GM19324 (cell line): ENCODE measurements at regions not wholly inside any gene's neighbourhood (a gene's known extent, or its start where the extent isn't known, plus 50 kb on each side); places are given as distances from the start of the nearest gene placed in this dataset.

Experiments
- ATAC-seq: cut with Tn5 transposase; IDR thresholded peaks from one replicate; pipeline ENCODE4 v1.9.1; 2021; ENCODE audit warnings: mild to moderate bottlenecking, moderate library complexity; ENCODE audit not compliant: unreplicated experiment, low FRiP score

DNA sequence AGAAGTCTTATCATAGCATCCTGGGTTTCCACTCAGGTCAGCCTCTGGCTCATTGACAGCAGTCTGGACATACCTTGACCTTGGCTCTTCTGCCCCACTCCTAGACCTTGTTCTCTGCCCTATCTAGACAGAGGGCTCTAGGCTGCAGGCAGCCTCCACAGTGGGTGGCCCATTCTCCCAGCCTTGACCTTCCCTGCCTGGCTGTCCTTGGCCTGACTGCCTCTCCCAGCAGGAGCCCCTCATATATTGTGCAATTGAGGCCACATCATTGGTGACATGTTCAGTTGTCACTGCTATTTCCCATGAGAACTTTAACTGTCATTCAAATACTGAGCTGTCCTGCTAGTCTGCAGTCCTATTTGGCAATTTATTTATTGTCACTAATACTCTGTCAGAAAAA lies 503.4 kb downstream of the PLXNA4 start:
- no peak for ATAC-seq

DNA sequence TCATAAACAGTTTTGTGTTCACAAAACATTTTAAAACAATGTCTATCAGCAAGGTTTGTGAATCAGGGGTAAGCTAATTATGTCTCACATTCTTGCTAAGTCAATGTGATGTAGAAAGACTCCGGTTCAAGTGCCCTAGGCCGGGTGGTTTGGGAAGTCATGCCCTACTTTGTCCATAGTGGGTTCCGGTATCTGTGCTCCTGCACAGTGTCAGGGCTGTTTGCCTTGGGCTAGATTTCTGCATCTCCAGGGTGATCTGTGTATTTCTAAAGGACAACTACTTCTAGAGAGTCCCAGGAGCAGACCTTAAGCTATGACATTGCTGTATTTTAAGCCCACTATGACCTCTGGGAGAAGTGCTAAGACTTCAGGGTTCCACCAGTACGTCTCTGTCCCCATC lies 504.1 kb downstream of the PLXNA4 start:
- no peak for ATAC-seq

DNA sequence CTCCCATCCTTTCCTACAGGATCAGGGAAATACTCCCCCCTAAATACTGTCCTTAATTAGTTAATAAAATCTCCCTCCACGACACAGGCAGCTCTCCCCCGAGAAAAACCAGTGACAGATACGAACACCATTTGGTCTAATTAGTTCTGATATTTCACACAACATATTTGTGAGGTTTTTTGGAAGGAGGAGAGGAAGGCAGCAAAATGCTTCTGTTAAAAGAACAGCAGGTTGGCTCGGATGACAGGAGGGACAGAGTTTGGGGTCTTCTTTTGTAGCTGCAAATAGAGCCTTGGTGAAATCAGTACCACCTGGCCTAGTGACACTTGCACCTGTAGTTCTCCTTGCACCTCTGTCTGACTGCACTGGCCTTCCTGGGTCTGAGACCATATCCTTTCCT lies 507.0 kb downstream of the PLXNA4 start:
- ATAC-seq = no peak

DNA sequence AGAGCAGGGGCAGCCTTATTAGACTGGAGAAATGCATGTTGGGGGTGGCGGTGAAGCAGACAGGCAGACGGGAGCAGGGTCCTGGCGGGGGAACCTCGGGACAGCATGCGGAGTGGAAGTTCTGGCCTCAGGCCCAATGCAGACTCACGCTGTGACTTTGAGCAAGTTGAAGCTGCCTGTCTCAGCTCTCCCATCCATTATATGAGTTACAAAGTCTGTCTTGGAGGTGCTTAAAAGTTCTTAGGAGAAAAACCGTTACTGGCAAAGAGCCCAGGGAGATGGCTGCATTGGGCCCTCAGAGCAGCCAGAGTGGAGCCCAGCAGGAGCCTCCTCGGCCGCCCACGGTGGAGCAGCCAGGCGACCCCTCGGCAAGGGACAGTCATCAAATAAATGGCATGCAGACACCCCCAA lies 509.5 kb downstream of the PLXNA4 start:
- no peak for ATAC-seq

DNA sequence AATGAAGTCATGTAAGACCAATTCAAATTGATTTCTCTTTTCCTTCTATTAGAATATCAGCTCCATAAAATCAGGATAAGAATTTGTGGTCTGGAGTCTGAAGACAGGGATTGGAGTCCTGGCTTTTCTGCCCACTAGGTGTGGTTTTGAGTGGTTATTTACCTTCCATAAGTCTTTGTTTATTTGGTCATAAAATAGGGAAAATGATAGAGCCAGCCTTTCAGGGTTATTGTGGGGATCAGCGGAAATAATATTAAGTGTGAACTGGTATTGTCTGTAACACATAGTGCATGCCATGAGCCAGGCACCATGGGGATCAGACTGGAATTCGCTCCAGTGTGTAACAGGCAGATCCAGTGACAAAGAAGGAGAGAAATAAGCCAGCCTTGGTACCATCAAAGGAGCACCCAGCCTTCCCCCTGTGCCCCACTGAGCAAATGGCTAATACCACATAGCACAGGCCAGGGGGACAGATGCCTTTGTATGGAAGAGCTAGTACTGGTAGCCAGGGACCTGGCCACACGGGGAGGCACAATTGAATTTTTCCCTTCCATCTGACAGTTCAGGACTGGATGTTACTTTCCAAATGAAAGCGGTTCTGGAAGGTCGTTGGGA lies 509.7 kb upstream of the PODXL start:
- ATAC-seq = no peak

DNA sequence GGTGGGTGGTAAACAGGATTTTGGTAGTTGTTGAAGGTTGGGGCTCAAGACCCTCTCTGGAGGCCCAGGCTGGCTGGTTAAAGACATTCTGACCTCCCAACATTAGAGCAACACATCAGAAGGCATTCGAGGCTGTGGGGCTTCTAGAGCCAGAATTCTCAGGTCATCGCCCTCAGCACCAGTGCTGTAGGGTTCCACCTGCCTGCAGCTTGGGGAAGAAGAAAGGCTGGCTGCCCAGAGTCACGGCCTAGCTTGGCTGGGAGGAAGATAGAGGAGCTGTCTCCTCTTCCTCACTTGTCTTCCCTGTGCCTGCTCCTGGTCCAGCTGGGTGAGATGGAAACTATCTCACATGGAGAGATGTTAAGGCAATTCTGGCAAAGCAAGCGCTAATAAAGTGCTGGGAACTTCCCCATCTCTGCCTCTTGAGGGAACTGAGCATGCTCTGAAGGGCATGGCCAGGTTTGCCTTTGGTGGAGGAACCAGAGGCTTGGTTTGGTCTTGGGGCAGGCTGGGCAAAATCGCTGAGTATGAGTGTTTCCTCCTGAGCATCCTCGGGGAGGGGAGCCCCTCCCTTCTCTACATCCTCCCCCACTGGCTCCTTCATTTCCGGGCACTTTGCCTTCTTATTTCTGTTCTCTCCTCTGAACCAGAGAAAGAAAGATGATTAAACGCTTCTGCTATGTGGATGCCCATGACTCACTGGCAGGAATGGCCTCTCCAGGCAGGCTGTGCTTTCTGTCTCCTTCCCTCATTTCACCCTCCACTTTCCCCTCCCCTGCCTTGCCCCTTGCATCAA lies 509.0 kb upstream of the PODXL start:
- ATAC-seq = no peak

DNA sequence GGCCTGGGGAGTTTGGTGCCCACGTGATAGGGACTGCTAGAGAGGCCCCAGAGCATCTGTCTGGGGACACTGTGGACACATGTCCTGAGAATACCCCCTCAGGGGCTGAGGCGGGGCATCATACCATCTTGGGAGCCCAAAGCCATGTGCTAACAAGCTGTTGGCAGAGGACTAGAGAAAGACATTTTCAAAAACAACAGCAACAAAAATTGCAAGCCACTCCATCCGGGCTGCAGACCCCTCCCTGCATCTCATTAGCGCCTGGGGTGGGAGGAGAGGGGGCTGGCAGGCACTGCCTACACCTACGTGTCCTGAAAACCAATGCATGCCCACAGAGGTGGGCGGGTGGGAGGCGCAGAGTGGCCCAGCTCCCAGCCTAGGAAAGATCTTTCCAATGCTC lies 507.4 kb upstream of the PODXL start:
- no peak for ATAC-seq

DNA sequence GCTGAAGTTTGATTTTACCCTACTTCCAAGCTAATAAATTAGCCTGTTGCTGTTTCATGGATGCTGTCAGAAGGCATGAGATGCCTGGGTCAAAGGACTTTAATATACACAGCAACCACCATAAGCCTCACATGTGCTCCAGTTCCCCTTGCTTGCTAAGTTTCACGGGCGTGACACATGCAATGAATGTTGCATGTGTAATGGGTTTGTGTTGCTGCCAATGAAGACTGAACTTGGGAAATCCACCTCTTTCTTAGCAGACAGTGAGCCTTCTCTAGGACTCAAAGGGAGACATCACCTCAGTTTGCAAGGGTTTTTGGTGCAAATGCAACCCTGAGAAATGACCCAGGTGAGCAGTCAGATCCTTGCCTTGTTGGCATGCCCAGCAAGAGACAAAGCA lies 505.5 kb upstream of the PODXL start:
- ATAC-seq = no peak

DNA sequence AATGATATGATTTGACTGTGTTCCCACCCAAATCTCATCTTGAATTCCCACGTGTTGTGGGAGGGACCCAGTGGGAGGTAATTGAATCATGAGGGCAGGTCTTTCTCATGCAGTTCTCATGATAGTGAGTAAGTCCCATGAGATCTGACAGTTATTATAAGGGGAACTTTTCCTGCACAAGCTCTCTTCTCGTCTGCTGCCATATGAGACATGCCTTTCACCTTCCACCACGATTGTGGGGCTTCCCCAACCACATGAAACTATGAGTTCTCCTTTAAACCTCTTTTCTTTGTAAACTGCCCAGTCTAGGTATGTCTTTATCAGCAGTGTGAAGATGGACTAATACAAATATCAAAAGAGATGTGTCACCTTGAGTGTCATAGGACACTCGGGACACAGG lies 502.7 kb upstream of the PODXL start:
- ATAC-seq = no peak

DNA sequence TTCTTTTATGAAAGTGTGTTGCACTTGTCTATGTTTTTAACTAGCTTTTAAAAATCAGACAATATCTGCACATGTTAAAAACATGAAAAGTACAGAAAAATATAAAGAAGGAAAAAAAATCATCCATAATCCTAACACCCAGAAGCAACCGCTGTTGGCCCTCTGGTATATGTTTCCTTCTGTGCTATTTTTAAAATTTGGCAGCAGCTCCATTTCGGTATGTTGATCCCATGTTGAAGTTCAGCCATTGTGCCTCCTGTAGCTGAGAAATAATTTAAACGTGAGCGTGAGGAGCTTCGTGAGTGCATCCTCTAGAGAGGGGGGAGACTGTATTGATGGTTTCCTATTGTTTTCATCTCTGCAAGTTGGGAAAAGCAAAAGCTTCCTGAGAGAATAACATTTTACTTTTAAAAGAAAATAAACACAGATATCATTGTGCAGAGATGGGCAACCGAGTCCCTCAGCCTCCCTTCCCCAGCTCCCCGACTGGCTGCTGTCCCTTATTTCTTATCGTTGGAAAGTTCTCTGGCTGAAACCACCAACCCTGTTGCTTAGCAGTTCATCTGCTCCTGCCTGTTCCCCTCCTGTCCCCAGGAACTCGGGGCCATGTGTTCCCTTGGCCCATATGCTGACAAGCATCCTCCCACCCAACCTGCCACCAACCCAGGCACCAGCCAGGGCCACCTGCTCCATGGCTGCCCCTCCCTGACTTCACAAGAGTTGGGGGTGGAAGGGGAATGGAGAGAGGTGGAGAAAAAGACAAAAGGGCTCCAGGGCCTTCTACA lies 499.1 kb upstream of the PODXL start:
- ATAC-seq = no peak

DNA sequence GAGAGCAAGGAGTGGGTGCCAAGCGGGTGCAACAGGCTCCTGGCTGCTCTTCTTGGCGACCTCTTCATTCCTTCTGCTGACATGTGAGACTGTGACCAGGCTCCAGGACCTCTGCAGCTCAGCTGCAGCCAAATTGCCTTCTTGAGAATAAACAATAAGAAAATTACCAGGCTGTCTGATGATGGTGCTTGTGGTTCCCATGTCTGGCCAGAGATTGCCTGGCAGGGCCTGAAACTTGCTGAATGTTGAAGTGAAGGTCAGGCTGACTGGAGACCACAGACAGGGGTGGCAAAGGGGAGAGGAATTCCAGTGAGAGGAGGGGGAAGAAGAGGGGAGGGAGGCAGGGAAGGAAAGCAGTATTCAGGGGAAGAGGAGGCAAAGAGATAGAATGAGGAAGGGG lies 497.4 kb upstream of the PODXL start:
- no peak for ATAC-seq

DNA sequence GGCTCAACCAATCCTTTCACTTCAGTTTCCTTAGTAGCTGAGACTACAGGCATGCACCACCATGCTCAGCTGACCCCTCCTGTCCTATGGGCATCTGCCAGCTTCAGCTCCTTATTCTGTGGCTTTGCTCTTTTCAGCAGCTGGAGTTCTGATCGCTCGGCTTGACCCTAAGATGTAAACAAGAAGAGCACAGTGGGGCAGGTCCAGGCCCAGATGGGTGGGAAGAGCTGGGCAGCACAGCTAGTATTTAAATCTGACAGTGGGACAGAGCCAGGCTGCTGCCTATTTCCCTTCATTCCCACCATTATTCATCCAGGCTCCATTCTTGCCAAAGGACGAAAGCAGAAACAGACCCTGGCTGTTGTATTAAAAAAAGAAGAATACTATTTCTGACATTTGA lies 494.9 kb upstream of the PODXL start:
- ATAC-seq = no peak

DNA sequence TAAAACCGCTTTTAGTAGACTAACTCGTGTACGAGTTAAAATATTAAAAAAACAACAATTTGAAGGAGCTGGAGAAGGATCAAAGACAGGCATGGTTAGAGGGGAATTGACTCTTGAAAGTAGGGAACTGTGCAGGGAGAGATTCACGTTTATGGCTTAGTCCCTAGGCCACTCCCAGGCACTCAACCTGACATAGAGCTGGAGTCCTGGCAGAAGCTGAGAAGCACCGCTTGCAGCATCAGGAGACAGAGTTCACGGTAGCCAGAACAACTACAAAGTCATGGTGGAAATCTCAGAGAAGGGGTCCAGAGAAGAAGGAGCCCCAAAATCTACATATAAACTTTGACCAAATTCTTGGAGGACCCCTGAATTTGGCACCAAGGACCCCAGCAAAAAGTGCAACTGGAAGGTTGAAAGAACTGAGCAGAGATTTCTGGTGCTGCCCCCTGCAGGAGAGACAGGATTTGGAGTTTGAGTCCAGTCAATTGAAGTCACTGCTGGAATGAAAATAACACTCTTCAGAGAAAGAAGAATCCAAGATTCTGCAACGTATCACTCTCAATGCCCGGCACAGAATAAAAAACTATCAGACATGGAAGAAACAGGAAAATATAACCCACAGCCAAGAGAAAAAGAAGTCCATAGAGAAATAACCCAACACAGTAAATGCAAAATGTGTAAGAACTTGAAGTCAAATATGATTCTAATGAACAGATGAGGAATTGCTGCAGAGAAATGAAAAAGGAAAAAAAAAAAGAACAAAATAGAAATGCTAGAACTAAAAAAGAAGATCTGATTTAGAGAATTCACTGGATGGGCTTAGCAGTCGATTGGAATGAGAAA lies 493.3 kb upstream of the PODXL start:
- no peak for ATAC-seq

DNA sequence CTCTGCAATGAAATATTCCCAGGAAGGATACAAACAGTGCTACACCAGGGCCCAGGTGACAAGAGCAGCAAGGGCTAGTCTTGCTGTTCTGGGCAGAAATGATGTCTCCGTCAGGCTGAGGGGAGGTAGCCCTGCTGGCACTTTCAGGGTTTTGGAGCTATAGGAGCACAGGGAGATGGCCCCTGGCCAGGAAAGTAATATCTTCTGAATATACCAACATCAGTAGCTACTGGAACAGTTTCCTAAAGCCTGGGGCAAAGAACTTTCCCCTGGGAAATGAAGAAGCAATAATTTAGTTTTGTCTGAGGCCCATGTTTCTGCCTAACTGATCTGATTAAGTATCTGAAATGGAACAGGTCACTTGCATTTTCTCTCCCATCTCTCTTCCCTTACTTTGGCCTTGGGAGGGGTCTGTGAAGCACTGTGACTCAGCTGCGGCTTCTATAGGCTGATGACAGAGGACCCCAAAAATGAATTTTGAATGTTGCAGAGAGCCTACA lies 489.1 kb upstream of the PODXL start:
- ATAC-seq = no peak

DNA sequence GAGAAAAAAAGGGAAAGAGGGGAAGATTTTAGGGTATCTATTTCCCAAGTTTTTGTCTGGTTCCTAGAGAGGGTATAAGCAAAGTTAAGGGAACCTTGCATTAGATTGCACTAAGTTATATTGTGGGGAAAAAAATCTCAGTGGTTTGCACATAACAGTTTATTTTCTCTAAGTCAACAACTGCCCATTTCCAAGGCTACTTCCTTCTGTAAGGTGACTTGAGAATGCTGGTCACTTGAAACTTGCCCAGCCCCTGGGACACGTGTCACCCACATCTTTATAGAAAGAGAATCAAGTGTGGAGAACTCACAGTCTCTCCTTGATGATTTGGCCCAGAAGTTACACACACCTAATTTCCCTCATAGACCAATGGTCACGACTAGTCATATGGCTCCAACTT lies 488.6 kb upstream of the PODXL start:
- no peak for ATAC-seq

DNA sequence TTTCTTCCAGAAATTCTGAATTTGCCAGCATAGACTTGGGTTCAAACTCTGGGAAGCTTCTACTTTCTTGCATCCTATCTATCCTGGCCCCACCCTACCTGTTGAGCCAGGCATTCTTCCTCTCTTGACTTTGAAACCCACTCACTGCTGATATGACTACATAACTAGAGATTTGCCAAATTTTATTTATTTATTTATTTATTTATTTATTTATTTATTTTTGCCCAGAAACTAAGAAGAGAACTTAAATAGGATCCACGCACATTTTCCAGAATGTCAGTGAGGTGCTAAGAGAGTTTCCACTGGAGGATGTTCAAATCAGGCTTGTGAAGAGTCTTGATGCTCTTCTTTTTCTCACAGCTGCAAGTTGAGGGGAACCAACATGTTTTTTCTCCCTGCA lies 487.8 kb upstream of the PODXL start:
- no peak for ATAC-seq

DNA sequence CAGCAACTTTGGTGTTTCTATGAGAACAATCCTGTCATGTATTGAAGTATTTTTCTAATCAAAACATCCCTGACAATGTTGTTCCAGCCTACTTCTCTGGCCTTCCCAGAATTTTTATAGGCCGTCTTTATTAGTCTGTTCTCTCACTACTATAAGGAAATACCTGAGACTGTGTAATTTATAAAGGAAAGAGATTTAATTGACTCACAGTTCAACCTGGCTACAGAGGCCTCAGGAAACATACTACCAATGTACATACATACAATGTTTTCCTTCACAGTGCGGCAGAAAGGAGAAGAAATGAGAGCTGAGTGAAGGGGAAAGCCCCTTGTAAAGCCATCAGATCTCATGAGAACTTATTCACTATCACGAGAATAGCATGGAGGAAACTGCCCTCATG lies 484.7 kb upstream of the PODXL start:
- ATAC-seq = no peak

DNA sequence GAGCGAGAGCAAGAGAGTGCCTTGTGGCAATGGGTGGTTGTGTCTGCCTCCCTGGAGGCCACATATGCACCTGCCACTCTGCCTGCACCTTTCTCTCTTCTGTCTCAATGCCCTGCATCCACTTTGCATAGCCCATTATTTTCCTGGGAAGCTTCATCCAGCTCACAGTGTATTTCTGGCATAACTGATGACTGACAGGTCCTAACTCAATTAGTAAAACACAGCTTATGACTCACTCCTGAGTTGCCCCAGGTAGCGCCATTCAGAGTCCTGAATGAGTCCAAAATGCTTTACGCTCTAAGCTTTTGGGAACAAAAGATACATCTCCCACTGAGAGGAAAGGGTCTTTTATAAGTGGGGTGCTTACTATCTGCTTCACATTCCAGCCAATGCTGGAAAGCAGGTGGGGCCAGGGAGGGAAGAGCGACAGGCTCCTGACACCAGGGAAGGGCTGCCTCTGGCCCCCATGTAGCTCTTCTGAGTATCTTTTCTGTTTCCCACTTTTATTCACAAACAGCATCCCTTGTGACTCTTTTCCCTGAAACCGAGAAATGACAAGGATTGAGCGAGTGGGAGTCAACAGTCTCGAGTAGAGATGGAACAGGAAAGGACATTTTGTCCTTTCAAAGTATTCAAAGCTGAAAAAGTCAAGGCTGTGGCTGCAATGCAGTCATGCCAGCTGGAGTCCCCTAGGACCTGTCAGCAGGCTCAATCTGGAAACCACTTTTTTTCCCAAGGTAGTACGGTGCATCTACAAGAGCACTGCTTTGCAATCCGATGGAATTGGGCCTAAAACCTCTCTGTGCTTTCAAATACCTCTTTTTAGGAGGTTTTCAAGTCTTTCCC lies 479.3 kb upstream of the PODXL start:
- ATAC-seq = no peak

DNA sequence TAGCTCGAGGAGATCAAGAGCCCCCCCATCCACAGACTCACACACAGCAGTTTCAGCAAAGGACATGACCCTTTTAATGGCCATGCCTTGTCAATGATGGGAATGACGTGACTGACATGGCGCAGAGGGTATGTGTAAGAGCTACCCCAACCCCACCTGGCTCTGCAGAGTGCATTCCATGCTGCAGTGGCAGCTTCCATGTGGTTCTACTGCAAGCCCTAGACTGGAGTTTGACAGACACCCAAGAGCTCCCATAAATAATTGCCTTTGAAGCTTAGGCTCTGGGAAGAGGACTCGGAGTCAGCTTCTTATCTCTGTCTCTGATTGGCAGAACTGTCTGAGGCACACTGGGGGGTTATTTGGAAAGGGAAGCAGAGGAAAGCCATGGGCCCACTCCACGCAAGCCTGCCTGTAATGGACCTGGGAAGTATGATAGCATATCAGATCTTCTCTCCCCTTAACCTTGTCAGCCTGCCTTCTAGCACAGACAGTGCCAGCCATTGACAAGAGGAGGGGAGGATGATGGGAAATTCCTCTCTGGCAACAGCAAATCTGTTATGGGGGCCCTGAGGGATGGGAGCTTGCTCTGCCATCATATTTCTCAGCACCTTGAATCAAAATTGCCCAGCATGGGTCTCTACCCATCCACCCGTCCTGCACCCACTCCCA lies 478.5 kb upstream of the PODXL start:
- no peak for ATAC-seq
